GM19395 (cell line): ENCODE measurements at regions not wholly inside any gene's neighbourhood (a gene's known extent, or its start where the extent isn't known, plus 50 kb on each side); places are given as distances from the start of the nearest gene placed in this dataset.
"Not testable (repeated sequence)": the region's sequence is repeated elsewhere in the genome, so short reads cannot be mapped to it uniquely, and the experiment has no call there.

Experiments
- ATAC-seq: cut with Tn5 transposase; IDR thresholded peaks from one replicate; pipeline ENCODE4 v1.9.1; 2021; ENCODE audit warnings: mild to moderate bottlenecking, moderate library complexity; ENCODE audit not compliant: unreplicated experiment

DNA sequence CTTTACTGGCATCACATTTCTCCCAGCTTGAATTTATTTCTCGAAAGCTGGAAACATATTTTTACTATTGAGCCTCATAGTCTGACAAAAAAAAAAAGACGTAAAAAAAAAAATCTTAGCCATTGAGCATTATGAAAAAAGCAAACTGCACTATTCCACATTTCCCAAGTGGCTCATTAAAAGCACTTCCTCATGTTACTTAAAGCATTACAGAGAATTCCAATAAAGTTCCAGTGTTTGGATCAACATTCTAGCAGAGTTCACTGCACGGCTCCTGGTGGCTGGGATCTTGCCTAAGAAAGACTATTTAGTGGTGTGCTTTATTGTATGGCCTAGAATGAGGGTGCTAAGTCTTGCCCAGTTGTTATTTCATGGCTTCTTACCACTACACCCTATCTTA, 476.2 kb downstream of the PPARGC1A start:
- no peak for ATAC-seq

DNA sequence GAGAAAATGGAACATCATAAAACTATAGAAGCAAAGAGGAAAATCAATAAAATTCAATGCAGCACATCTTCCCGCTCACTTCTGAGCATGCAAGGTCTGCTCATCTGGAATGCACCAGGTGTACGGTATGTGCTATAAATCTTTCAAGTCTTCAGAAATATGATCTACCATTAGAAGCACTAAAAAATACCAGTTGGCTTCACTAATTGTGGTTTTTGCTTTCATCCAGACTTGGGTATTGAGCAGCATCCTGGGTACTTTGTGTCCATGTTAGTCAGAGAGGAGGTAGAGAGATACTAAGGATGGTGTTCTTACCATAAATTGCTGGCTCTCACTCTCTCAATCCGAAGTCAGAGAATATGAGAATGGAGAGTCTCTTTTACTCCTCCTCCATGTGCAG, 477.1 kb downstream of the PPARGC1A start:
- ATAC-seq, result no peak

DNA sequence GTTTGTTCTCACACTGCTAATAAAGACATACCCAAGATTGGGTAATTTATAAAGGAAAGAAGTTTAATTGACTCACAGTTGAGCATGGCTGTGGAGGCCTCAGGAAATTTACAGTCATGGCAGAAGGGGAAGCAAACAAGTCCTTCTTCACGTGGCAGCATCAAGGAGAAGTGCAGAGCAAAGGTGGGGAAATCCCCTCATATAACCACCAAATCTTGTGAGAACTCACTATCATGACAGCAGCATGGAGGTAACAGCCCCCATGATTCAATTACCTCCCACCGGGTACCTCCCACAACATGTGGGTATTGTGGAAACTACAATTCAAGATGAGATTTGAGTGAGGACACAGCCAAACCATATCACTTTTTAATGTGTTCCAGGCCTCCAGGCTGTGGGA, 480.9 kb downstream of the PPARGC1A start:
- ATAC-seq, result not testable (repeated sequence)

DNA sequence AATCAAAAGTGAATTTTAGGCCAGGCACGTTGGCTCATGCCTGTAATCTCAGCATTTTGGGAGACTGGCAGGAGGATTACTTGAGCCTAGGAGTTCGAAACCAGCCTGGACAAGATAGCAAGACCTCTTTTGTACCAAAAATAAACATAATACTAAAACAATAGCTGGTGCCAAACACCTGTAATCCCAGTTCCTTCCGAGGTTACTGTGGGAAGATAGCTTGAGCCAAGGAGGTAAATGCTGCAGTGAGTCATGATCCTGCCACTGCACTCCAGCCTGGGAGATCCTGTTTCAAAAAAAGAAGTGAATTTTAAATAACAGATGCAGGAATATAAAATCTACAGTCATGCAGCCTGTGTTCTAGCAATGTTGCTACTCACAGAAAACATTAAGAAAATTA, 488.3 kb downstream of the PPARGC1A start:
- no peak for ATAC-seq

DNA sequence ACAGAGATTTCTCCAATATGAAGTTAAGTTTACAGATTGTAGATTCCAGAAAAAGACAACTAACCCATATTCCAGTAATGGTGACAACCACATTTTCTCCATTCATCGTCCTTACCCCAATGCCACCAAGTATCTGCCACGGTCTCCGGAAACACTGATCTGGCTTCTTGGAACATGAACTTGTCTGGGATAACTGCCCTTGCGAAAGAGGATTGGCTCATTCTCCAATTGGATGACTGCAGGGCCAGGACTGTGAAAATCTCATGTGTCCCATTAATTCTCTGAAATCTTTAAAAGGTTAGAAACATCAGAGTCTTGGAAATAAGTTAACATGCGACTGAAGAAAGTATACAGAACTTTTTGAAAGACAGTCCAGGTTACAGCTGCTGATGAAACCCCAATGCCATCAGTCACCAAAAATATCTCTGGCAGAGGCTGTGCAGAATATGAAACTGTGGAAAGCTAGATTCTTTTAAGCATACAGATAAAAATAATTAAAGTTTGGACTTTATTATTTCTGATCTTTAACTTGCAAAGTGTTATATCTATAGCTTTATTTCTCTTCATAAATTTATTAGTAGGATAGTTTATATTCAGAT, 496.9 kb downstream of the PPARGC1A start:
- no peak for ATAC-seq

DNA sequence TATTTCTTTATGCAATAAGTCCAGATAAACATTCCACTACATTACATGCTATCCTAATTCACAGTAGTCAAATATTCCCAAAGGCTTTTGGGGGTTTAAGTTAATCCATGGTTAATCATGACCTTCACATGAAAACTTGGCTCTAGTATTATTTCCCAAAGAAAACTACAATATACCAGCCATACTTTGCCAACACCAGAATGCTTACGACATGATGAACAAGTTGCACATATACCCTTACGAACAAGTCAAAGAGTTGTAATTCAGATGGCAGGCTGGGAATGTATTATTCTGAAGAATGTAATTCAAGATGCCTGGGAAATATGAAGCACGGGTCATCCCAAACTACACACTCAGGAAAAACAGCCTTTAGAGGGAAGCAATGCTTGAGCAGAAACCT, 499.6 kb downstream of the PPARGC1A start:
- no peak for ATAC-seq

DNA sequence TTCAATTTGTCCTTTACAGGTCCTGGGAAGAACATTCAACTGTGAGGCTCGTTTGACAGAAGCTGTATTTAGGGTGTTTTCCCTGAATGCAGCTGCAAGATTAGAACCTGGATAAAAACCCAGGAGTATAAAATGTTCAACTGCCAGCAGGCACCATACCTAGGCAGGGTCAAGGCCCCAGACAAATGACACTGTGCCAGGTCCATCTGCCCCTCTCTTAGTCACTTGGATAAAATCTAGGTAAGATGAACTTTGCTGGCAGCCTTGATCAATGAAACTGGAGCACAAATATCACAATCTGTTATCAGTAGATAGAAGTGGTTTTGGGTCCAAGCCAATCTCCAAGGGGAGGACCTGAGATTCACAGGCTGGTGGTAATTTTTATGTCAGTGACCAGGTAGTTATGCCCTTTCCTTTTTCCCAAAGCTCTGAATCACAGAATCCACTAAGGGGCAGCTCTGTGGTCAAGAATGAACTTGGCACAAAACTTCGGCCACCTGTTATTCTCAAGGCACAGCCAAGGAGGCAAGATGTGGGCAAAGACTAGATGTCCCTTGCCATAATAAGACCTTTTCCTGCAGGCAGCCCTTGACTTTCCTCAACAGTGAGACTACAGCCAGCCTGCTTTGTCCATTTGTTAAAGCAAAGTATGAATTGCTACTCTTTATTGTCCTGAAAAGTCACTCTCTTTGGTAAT, 501.0 kb downstream of the PPARGC1A start:
- no peak for ATAC-seq

DNA sequence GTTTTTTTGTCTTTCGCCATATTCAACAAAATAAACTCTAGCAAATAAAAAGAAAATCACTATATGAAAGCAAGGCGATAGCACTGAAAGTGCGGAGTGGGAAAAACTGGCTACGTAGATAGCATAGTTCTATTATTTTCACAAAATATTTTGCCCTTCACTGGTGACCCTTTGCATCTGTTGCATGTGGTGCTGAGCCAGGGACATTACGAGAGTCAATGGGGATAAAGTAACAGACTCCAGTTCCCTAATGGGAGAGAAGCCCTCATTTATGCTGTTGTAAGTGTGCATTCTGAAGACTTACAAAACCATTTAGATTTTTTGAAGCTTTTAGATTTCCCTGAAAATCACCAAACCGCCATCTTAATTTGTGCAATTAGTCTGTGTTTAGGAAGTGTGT, 501.6 kb downstream of the PPARGC1A start:
- ATAC-seq, result no peak

DNA sequence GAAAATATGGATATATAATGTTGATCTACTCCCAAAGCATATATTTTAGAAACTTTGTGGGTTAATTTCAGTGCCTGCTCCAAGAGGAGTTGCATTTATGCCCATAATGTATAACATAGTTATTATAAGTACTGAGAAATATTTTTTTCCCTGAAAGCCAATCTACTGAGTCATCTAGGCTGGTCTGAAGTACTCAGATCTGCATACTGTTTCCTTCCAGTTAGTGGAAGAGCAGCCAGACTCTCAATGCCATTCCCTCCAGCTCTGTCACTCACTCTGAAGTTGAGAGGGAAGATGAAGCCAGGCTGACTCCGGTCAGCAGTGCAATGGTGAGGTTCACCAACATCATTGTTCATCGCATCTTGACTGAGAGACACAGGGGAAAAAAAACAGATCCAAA, 505.1 kb downstream of the PPARGC1A start:
- ATAC-seq, result no peak

DNA sequence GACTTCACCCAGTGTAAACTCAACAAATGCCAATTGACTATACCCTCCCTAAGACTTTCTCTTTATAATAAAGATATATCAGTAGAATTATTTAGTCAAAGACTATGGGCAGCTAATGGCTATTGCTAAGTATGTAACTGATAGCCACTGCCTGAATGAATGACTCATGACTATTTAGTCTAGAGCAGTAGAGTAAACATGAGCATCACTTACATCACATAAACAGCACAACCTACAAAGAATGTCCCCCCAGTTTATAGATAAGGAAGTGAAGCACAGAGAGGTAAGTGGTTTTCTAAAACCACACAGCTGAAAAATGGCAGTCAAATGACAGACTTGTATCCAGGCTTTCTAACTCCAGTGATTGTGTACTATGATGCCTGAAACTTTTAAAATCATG, 507.0 kb downstream of the PPARGC1A start:
- no peak for ATAC-seq

DNA sequence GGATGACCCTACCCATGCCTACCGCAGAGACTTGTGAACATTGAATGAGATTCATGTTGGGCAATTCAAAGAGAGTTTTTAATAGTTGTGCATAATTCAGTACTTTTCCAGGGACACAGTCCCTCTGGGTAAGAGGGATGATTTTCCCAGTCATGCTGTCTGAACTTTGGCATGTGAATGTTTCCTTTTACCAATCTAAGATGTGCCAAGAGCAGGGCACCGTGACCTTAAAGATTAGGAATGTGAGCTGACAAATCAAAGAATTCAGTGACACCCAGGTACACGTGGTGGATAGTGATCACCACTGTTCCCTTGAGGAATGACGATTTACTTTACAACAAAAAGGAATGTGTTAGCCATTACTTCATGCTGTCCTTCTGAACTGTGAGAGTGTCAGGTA, 515.6 kb downstream of the PPARGC1A start:
- no peak for ATAC-seq

DNA sequence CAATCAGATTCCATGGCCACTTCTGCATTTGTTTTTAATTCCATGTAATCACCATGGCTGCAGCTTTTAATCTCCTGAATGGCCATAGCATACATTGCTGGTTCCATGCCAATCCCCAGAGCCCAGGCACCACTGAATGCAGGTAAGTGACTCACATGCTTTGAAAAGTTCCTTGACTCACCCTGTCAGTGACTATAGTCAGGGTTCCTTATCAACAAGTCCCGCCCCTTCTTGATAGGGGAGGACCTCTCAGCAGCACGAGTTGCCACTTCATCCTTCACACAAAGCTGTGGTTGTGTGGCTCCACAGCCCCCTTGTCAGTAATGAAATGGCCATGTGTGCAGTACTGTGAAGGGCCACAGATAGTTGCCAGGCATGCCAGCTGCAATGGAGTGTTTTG, 516.6 kb downstream of the PPARGC1A start:
- ATAC-seq, result no peak

DNA sequence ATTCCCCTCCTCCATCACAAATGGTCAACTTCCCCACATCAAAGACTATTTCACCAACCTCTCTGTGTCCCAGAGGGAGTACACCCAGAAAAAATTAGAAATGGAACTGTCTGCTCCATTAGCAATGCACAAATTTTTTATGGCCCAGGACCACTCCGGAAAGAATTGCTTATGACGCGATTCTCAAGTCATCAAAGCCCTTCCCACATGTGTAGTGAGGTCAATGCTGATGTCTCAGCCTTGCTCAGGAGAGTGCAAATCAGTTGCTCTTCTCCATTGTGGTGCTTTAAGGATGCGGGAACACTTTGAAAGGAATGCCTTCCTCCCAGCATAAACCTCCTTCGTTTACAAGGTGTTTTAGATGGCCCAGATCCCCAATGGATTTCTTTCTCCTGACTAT, 518.3 kb downstream of the PPARGC1A start:
- ATAC-seq, result no peak

DNA sequence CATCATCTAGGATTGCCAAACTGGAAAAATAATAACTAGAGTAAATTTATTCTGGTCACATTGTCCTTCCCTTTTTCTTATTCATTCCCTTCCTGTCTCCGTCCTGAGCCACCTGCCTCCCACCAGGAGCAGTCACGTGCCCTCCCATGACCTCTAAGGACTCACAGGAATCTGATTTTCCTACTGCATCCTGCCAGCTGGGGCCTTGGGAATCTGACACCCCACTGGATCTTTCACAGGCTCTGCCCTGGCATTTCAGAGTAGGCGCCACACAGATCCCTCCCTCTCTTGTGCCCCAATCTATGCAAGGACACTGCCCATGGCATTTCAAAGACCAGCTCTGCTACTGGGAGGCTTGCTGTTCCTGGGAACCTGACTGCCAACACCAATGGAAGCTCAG, 520.5 kb downstream of the PPARGC1A start:
- no peak for ATAC-seq

DNA sequence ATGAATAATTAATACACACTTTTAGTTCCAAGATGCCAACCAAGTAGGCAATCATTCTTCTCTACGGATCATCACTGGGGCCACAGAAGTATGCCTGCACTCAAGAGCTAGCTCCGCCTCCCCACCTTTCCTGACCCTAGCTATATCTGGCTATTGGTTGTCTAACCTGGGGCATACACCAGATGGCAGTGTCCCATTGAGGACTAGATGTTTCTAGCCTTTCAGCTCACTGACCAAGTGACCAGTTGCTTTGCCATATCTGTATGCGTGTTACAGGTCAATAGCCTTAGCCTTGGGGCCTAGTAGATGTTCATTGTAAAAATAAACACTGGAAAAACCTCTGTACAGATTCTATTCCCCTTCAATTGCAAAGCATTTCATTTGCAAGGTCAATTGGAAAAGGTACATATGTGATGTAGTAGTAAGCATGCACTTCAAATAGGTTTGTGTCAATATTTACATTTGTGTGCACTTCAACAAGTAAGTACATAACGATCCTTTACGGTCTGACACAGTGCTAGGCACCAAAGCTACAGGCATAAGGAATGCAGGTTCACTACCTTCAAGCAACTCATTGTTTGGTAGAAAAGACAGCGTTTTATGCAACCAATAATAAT, 521.7 kb downstream of the PPARGC1A start:
- ATAC-seq, result no peak

DNA sequence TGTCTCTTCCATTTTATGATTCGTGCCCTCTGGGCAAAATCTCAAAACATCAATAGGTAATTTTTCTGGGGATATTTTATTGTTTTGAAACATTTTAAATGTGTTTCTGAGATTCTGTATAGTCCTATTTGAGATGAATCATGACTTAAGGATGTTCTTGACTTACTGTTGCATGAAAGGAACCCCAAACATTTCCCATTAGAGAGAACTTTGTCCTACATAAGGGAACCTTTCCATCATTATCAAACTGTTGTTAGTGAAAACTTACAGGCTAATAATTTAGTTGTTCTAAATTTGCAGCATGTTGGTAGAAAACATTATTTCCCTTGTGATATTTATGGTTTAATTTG, 523.3 kb downstream of the PPARGC1A start:
- ATAC-seq, result no peak

DNA sequence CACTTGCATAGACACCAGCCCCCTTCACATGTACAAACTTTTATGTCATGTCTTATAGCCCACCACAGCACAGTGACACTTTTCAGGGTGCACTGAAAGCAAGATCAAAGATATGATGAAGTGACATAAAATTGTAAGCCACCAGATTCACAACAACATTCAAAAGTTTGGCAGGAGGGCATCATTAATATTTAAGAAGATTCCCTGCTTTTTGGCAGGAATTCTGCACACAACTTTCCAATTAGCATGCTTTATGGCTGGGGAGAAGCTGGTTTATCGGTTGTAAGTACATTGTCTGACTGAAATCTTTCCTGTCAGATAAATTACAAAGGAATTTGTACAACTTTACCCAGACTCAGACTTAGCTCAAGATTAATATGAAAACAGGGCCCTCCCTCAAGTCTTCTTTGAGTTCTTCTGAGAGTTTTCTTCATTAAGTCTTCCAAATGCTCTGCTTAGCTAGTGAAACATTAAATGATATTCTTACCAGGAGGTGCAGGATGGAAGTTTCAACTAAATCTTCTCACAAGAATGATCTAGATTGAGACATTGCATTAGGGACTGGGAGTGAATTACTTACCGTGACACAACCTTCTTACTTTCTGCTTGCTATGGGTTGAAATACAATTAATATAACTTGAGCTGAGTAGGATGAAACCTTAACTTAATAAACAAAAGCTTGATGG, 523.8 kb downstream of the PPARGC1A start:
- ATAC-seq, result no peak

DNA sequence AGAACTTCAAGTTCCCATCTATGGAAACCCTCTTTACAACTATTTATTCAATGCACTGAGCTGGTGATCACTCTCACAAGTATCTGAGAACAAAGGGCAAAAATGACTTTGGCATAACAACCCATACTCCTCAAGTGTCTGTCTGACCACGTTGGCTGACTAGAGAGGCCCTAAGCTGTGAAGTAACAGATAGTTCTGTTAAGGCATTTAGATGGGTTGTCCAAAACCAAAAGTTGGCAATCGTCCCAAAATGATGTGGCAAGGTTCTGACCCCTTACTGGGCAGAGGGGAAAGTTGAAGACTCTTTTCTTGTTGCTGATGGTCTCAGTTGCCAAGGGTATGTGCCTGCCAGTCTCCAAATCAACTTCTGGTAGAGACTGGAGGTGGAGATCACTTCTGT, 524.8 kb downstream of the PPARGC1A start:
- no peak for ATAC-seq

DNA sequence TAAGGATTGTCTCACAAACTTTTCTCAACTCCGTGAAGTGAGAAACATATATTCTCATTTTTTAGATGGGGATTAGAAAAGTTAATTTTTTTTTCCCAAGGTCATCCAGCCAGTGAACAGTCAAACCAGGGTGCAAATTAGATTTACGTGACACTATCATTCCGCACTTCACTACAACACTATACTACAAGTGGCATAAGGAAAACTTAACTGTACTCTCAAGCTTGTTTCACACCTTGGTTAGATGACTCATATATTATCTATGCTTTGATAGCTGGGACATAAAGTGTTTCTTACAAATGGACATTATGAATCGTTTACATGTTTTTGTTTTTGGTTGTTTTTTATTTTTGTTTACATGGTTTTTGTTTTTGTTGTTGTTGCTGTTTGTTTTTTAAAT, 525.7 kb downstream of the PPARGC1A start:
- ATAC-seq, result no peak

DNA sequence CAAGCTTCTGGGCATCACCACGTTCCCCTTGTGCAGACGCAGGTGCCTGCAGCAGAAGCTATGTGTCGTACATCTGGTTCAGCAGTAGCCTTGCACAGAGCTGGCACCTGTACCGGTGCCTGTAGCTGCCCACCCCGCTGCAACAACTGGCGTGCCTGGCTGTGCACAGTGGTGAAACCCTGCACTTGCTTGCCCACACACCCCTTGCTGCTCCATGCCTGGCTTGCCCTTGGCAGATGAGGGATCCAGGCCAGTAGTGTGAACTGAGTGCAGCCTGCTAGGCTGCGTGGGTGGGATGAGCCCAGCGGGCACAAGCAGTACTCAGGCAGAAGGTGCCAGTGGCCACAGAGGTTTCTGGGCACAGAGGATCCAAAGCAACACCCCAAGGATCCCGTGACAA, 528.4 kb downstream of the PPARGC1A start:
- no peak for ATAC-seq

DNA sequence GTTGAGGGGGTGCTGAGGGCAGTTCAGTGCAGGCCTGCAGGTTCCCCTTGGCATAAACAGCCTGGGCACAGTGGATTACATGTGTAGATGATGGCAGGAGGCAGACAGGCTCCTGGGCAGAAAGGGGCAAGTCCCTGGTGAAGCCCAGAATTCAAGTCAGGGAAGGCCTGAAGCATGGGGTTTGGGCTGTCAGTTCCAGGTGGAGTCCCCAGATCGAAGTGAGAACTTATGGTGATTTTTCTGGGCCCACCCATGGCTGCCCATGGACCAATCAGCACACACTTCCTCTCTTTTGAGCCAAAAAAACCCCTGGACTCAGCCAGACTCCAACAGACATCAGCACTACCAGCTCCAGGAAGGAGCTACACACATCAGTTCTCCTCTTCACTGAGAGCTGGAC, 529.1 kb downstream of the PPARGC1A start:
- ATAC-seq, result no peak

DNA sequence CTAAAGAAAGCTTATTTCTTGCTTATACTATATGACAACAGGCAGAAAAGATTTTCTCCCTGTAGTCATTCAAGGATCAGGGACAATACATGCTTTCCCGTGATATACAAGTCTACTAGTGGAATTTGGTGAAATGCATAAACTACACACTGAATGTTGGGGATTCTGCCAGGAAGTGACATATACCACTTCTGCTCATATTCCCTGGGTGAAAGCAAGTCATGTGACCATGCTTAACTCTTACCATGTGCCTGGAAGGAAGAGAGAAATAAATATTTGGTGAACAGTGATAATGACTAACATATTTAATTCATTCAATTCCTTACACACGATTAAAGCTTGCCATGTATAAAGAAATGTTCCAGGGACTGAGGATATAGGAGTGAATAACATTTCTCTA, 534.6 kb downstream of the PPARGC1A start:
- no peak for ATAC-seq
